ENCODE measurements at regions not wholly inside any gene's neighbourhood (a gene's known extent, or its start where the extent isn't known, plus 50 kb on each side); places are given as distances from the start of the nearest gene placed in this dataset.
"Not testable (repeated sequence)": the region's sequence is repeated elsewhere in the genome, so short reads cannot be mapped to it uniquely, and the experiment has no call there.

DNA sequence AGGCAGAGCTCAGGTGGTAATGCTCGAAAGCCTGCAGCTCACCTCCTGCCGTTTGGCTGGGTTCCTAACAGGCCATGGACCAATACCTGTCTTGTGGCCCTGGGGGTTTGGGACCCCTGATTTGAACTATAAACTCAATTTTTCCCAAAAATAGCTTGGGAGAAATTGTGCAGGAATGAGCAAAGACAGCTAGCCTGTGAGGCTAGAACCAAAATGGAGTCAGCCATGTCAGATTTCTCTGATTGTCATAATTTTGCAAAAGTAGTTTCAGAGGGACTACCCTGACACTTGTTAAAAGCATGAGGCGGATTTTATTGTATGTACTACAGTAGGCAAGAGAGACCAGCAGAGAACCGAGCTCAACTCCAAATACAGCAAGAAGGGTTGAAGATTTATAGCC lies 91.8 kb downstream of the PPIAL4G start:
- H3K4me3 ChIP-seq (ENCODE audit: low read depth, low read length); DNase-seq (ENCODE audit: low read depth); H3K27me3 ChIP-seq (ENCODE audit: control insufficient read depth, insufficient read depth, low read length); H3K36me3 ChIP-seq (ENCODE audit: control insufficient read depth, insufficient read depth, low read length): not testable (repeated sequence)

GRCh38 chr1:148389027-148389339 lies 94.1 kb downstream of the PPIAL4G start:
- peak overlapping the region; percentile 53 for H3K4me3 ChIP-seq (ENCODE audit: low read depth, low read length)
- H3K36me3 ChIP-seq (ENCODE audit: control insufficient read depth, insufficient read depth, low read length) = no peaks in the 10 kb centered on the region
- H3K27me3 ChIP-seq (ENCODE audit: control insufficient read depth, insufficient read depth, low read length) = no peaks in the 10 kb centered on the region
- TF ChIP-seq, protein P1, sequence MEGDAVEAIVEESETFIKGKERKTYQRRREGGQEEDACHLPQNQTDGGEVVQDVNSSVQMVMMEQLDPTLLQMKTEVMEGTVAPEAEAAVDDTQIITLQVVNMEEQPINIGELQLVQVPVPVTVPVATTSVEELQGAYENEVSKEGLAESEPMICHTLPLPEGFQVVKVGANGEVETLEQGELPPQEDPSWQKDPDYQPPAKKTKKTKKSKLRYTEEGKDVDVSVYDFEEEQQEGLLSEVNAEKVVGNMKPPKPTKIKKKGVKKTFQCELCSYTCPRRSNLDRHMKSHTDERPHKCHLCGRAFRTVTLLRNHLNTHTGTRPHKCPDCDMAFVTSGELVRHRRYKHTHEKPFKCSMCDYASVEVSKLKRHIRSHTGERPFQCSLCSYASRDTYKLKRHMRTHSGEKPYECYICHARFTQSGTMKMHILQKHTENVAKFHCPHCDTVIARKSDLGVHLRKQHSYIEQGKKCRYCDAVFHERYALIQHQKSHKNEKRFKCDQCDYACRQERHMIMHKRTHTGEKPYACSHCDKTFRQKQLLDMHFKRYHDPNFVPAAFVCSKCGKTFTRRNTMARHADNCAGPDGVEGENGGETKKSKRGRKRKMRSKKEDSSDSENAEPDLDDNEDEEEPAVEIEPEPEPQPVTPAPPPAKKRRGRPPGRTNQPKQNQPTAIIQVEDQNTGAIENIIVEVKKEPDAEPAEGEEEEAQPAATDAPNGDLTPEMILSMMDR (IDR thresholded peaks at IDR 0.05; ENCODE audit: insufficient read depth, low read length, poor library complexity, severe bottlenecking) = no peak
- DNase-seq (ENCODE audit: low read depth) = no peak

DNA sequence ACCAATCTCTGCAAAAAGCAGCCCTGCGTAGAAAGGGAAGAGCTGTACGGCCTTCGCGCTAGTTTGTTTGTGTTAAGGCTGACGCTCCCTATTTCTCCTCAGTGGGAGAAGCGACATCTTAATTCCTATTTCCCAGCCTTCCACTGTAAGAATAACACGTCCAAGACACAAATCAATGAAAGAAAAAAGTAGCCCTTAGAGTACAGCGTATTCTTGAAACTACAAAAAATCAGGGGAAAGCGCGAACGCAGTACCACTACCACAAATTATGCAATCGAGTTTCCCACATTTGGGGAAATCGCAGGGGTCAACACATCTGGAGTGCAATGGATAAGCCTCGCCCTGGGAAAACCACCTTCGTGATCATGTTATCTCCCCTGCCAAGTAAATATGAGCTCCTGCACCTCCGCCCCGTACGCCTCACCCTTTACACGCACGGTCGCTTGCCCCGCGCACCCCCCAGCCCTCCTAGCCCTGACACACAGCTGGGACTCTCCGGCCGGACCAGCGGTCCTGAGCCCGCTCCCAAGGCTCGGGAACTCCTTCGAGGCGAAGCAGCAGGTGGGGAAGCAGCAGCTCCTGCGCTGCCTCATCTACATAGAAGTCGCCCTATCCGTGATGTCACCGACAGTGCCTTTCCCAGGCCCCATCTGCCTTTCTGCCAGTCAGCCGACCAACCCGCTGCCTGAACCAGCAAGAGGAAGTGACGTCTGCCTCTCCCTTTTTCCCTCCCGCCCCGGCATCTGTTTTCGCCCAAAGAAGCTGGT lies 94.7 kb downstream of the PPIAL4G start:
- TF ChIP-seq, protein P1 (IDR thresholded peaks at IDR 0.05; ENCODE audit: insufficient read depth, low read length, poor library complexity, severe bottlenecking) = no peak

GRCh38 chr1:148387949-148388259 lies 95.2 kb downstream of the PPIAL4G start:
- DNase-seq (ENCODE audit: low read depth) = not testable (repeated sequence)

More for the DNA sequence above, 94.7 kb downstream of the PPIAL4G start:
- no peaks in the 10 kb centered on the region for H3K36me3 ChIP-seq (ENCODE audit: control insufficient read depth, insufficient read depth, low read length)
- peak; percentile 87 for DNase-seq (ENCODE audit: low read depth)
- no peaks in the 10 kb centered on the region for H3K27me3 ChIP-seq (ENCODE audit: control insufficient read depth, insufficient read depth, low read length)
- peak overlapping the region; percentile 53 for H3K4me3 ChIP-seq (ENCODE audit: low read depth, low read length)

GRCh38 chr1:148387122-148387948 lies 95.8 kb downstream of the PPIAL4G start:
- not testable (repeated sequence) for DNase-seq (ENCODE audit: low read depth); H3K27me3 ChIP-seq (ENCODE audit: control insufficient read depth, insufficient read depth, low read length); H3K36me3 ChIP-seq (ENCODE audit: control insufficient read depth, insufficient read depth, low read length)
- peak overlapping the region; percentile 53 for H3K4me3 ChIP-seq (ENCODE audit: low read depth, low read length)

More at GRCh38 chr1:148387949-148388259, 95.2 kb downstream of the PPIAL4G start:
- H3K4me3 ChIP-seq (ENCODE audit: low read depth, low read length) = peak overlapping the region; percentile 53
- H3K36me3 ChIP-seq (ENCODE audit: control insufficient read depth, insufficient read depth, low read length); H3K27me3 ChIP-seq (ENCODE audit: control insufficient read depth, insufficient read depth, low read length): not testable (repeated sequence)

- no peak for DNase-seq (ENCODE audit: low read depth)
- H3K4me3 ChIP-seq (ENCODE audit: low read depth, low read length) = no peak overlapping the region
- no peaks in the 10 kb centered on the region for H3K36me3 ChIP-seq (ENCODE audit: control insufficient read depth, insufficient read depth, low read length)
- H3K27me3 ChIP-seq (ENCODE audit: control insufficient read depth, insufficient read depth, low read length) = no peaks in the 10 kb centered on the region
- TF ChIP-seq, protein P1 (IDR thresholded peaks at IDR 0.05; ENCODE audit: insufficient read depth, low read length, poor library complexity, severe bottlenecking) = no peak
These were observed 96.5 kb downstream of the PPIAL4G start for GRCh38 chr1:148386617-148387016.

- H3K4me3 ChIP-seq (ENCODE audit: low read depth, low read length); H3K36me3 ChIP-seq (ENCODE audit: control insufficient read depth, insufficient read depth, low read length); H3K27me3 ChIP-seq (ENCODE audit: control insufficient read depth, insufficient read depth, low read length); DNase-seq (ENCODE audit: low read depth): not testable (repeated sequence)
These were observed 97.1 kb downstream of the PPIAL4G start for GRCh38 chr1:148386031-148386398.
